Keratinocyte (primary cell): ENCODE measurements at regions not wholly inside any gene's neighbourhood (a gene's known extent, or its start where the extent isn't known, plus 50 kb on each side); places are given as distances from the start of the nearest gene placed in this dataset.

ENCODE experiments used
- DNase-seq: peaks from one replicate; pipeline ENCODE4 v3.0.0-alpha.2; 2011; ENCODE audit warnings: low read depth, missing footprints, low spot score
- FAIRE-seq: peaks from 2 replicates; lab custom pipeline; 2011; peaks lifted over from hg19 to GRCh38; lab: Jason Lieb, UNC
- H2AFZ ChIP-seq: 2 replicates; pipeline ENCODE4 v1.6.0; 2012; ENCODE audit warnings: low read length, control low read depth, inconsistent platforms; ENCODE audit not compliant: control insufficient read depth
- H3K27ac ChIP-seq: 2 replicates; pipeline ENCODE4 v1.5.1; 2011; ENCODE audit warnings: low read length; ENCODE audit not compliant: control insufficient read depth, insufficient read depth
- H3K27me3 ChIP-seq: 3 replicates; pipeline ENCODE4 v1.6.0; 2011; ENCODE audit warnings: low read length; ENCODE audit not compliant: control insufficient read depth, insufficient read depth; ENCODE audit errors: extremely low read depth
- H3K36me3 ChIP-seq, 2 experiments: 2 replicates in 1 of 2; 3 replicates in 1 of 2; pipeline ENCODE4 v1.5.1; 2011; ENCODE audit warnings: low read length in 2 of 2, mild to moderate bottlenecking in 1 of 2; ENCODE audit not compliant: control insufficient read depth in 2 of 2, insufficient read depth in 2 of 2; ENCODE audit errors: extremely low read depth in 1 of 2
- H3K4me1 ChIP-seq: 3 replicates; pipeline ENCODE4 v1.5.1; 2011; ENCODE audit warnings: low read length; ENCODE audit not compliant: control insufficient read depth, insufficient read depth; ENCODE audit errors: extremely low read depth
- H3K4me2 ChIP-seq: 3 replicates; pipeline ENCODE4 v1.6.0; 2011; ENCODE audit warnings: low read depth, low read length; ENCODE audit not compliant: control insufficient read depth, insufficient read depth; ENCODE audit errors: extremely low read depth
- H3K4me3 ChIP-seq, 3 experiments: fragments of 200-600 bp in 1 of 3; sonication (generic) in 1 of 3; 2 replicates in 2 of 3; 3 replicates in 1 of 3; pipeline ENCODE4 v1.5.1; 2011 to 2016; ENCODE audit warnings: low read length in 3 of 3, mild to moderate bottlenecking in 3 of 3, control low read depth in 2 of 3, inconsistent platforms in 1 of 3, low read depth in 1 of 3, mixed read lengths in 1 of 3, mixed run types in 1 of 3, moderate library complexity in 1 of 3; ENCODE audit not compliant: control insufficient read depth in 2 of 3, insufficient read depth in 2 of 3; ENCODE audit errors: extremely low read depth in 1 of 3
- H3K79me2 ChIP-seq: 2 replicates; pipeline ENCODE4 v1.6.0; 2012; ENCODE audit warnings: low read length; ENCODE audit not compliant: control insufficient read depth, insufficient read depth
- H3K9ac ChIP-seq: 3 replicates; pipeline ENCODE4 v1.6.0; 2011; ENCODE audit warnings: low read length; ENCODE audit not compliant: control insufficient read depth, insufficient read depth; ENCODE audit errors: extremely low read depth
- H3K9me1 ChIP-seq: 3 replicates; pipeline ENCODE4 v1.6.0; 2011; ENCODE audit warnings: low read length; ENCODE audit not compliant: control insufficient read depth, insufficient read depth; ENCODE audit errors: extremely low read depth
- H3K9me3 ChIP-seq: 2 replicates; pipeline ENCODE4 v1.5.1; 2012; ENCODE audit warnings: low read depth, low read length; ENCODE audit not compliant: control insufficient read depth
- H4K20me1 ChIP-seq: 3 replicates; pipeline ENCODE4 v1.6.0; 2011; ENCODE audit warnings: low read length; ENCODE audit not compliant: control insufficient read depth, insufficient read depth; ENCODE audit errors: extremely low read depth
- CTCF ChIP-seq, 3 experiments: IDR thresholded peaks in 1 of 3; conservative IDR thresholded peaks in 1 of 3; optimal IDR thresholded peaks in 1 of 3; 2 replicates in 2 of 3; 3 replicates in 1 of 3; pipeline versions ENCODE3 to v1.5.1; 2011; ENCODE audit warnings: low read length in 3 of 3, mild to moderate bottlenecking in 3 of 3, moderate library complexity in 2 of 3, control low read depth in 1 of 3, inconsistent platforms in 1 of 3; ENCODE audit not compliant: insufficient read depth in 2 of 3; ENCODE audit errors: extremely low read depth in 1 of 3
- EZH2 ChIP-seq: IDR thresholded peaks from one replicate; pipeline ENCODE4 v1.6.1; 2012; ENCODE audit warnings: inconsistent platforms, mild to moderate bottlenecking, low read length, moderate library complexity
- dilution Hi-C: fragments of 300-500 bp; cut with MboI; formaldehyde crosslinking; loops from one replicate; pipeline ENCODE4 v1.7.0; 2020; ENCODE audit warnings: low sequenced_read_pairs; ENCODE audit not compliant: extremely low pct_ligation_motif_present

GRCh38 chr13:108102771-108103170 is 112.6 kb downstream of the LIG4 start:
- Histone ChIP-seq H3K9me3 (no peaks in the 10 kb centered on the region), H3K9ac (no peak overlapping the region), H3K4me3 (no peak overlapping the region), H3K4me1 (no peaks in the 10 kb centered on the region), H2AFZ (no peak overlapping the region), H4K20me1 (no peaks in the 10 kb centered on the region), H3K9me1 (no peaks in the 10 kb centered on the region), H3K4me2 (no peak overlapping the region), H3K27ac (no peak overlapping the region), H3K79me2 (no peaks in the 10 kb centered on the region), H3K27me3 (no peaks in the 10 kb centered on the region), H3K36me3 (no peaks in the 10 kb centered on the region)
- DNase-seq: no peak
- TF ChIP-seq EZH2: no peak
- TF ChIP-seq CTCF (optimal IDR thresholded peaks at IDR 0.05 in 1 of 3, IDR thresholded peaks at IDR 0.05 in 1 of 3, conservative IDR thresholded peaks at IDR 0.05 in 1 of 3; ENCODE audit: extremely low read depth in 1 of 3, insufficient read depth in 2 of 3, low read length in 3 of 3): no peak
- dilution Hi-C loops: no loop called here
- FAIRE-seq: no peak

GRCh38 chr13:108096301-108096915 is 118.9 kb downstream of the LIG4 start:
- Histone ChIP-seq H3K9me3 (no peaks in the 10 kb centered on the region), H3K79me2 (no peaks in the 10 kb centered on the region), H3K27me3 (no peaks in the 10 kb centered on the region), H3K36me3 (no peaks in the 10 kb centered on the region), H4K20me1 (no peaks in the 10 kb centered on the region), H3K9me1 (no peaks in the 10 kb centered on the region), H3K4me3 (no peak overlapping the region), H3K27ac (no peak overlapping the region), H3K4me2 (no peak overlapping the region), H3K9ac (no peak overlapping the region), H2AFZ (no peak overlapping the region), H3K4me1 (no peaks in the 10 kb centered on the region)
- TF ChIP-seq EZH2 (no peak), CTCF (optimal IDR thresholded peaks at IDR 0.05 in 1 of 3, IDR thresholded peaks at IDR 0.05 in 1 of 3, conservative IDR thresholded peaks at IDR 0.05 in 1 of 3; ENCODE audit: extremely low read depth in 1 of 3, insufficient read depth in 2 of 3, low read length in 3 of 3) (no peak)
- DNase-seq: no peak
- dilution Hi-C loops: no loop called here
- FAIRE-seq: no peak
